ENCODE measurements at regions not wholly inside any gene's neighbourhood (a gene's known extent, or its start where the extent isn't known, plus 50 kb on each side); places are given as distances from the start of the nearest gene placed in this dataset.

DNA sequence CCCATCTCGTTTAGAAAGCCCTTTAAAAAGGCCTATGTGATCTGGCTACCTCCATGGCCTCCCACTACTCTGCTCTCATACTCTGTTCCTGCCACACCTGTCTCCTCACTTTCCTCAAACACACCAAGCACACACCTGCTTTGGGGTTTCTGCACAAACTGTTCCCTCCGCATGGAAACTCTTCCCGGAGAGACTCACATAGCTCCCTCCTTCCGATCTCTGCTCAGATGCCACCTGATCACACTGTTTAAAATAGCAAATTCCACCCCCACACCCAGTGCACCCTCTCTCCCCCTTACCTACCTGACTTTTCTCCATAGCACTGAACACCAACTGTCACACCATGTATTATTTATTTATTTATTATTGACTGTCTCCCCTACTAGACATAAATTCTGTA is 84.0 kb upstream of the NR4A3 start (continued):
- TF ChIP-seq, protein P1, sequence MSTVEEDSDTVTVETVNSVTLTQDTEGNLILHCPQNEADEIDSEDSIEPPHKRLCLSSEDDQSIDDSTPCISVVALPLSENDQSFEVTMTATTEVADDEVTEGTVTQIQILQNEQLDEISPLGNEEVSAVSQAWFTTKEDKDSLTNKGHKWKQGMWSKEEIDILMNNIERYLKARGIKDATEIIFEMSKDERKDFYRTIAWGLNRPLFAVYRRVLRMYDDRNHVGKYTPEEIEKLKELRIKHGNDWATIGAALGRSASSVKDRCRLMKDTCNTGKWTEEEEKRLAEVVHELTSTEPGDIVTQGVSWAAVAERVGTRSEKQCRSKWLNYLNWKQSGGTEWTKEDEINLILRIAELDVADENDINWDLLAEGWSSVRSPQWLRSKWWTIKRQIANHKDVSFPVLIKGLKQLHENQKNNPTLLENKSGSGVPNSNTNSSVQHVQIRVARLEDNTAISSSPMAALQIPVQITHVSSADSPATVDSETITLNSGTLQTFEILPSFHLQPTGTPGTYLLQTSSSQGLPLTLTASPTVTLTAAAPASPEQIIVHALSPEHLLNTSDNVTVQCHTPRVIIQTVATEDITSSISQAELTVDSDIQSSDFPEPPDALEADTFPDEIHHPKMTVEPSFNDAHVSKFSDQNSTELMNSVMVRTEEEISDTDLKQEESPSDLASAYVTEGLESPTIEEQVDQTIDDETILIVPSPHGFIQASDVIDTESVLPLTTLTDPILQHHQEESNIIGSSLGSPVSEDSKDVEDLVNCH (CRISPR knock-in tag; IDR thresholded peaks at IDR 0.05) = no peak
- TF ChIP-seq, protein P2, sequence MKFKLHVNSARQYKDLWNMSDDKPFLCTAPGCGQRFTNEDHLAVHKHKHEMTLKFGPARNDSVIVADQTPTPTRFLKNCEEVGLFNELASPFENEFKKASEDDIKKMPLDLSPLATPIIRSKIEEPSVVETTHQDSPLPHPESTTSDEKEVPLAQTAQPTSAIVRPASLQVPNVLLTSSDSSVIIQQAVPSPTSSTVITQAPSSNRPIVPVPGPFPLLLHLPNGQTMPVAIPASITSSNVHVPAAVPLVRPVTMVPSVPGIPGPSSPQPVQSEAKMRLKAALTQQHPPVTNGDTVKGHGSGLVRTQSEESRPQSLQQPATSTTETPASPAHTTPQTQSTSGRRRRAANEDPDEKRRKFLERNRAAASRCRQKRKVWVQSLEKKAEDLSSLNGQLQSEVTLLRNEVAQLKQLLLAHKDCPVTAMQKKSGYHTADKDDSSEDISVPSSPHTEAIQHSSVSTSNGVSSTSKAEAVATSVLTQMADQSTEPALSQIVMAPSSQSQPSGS (CRISPR knock-in tag; IDR thresholded peaks at IDR 0.05) = no peak

DNA sequence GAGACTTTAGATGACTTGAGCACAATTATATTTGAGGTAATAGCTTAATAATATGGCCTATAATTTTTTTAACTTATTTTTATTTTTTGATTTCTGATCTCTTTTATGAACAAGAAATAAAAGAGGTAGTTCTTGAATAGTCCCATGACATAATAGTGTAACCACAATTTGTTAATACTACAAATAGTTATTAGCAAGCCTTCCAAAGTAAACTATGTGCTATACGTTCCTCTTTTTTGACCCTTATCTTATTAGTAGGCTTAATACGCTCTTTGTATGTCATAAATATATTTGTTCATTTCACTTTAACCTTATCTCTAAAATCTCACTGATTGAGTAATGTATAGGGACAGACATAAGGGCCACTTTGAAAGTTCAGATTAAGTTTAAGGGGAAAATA is 78.7 kb upstream of the NR4A3 start:
- FAIRE-seq = no peak
- no peaks in the 10 kb centered on the region for H4K20me1 ChIP-seq (ENCODE audit: insufficient read depth, low read length)

More for the DNA sequence above, 78.7 kb upstream of the NR4A3 start:
- DNase-seq (ENCODE audit: low spot score) = no peak
- Histone ChIP-seq H3K4me3 (replicated peaks in 1 of 3; ENCODE audit: insufficient read depth in 1 of 3, low read depth in 2 of 3, low read length in 3 of 3) (no peak overlapping the region), H3K27ac (ENCODE audit: extremely low read length, insufficient read depth, low read length) (no peak overlapping the region), H3K27me3 (ENCODE audit: control insufficient read depth in 1 of 2, insufficient read depth in 2 of 2, low read length in 2 of 2) (0 out of 5 replicates have a peak, but pooled peaks cover 0 to 3% of the 10 kb centered on the region in 2 experiments), H3K9ac (ENCODE audit: insufficient read depth, low read depth, low read length) (no peak overlapping the region), H3K9me3 (ENCODE audit: low read length) (no peaks in the 10 kb centered on the region), H3K79me2 (ENCODE audit: insufficient read depth, low read length) (no peaks in the 10 kb centered on the region), H3K4me1 (ENCODE audit: insufficient read depth, low read length) (no peaks in the 10 kb centered on the region), H3K4me2 (ENCODE audit: low read depth, low read length) (no peak overlapping the region), H2AFZ (ENCODE audit: low read length) (no peak overlapping the region), H3K36me3 (replicated peaks in 1 of 2; ENCODE audit: control insufficient read depth in 1 of 2, insufficient read depth in 2 of 2, low read length in 2 of 2) (no peaks in the 10 kb centered on the region)
- intact Hi-C loops (cut with micrococcal nuclease; ENCODE audit: unreplicated experiment) = no loop called here
- no peak for ATAC-seq
- ChIA-PET POLR2A (no interaction called here), CTCF (ENCODE audit: low intra/inter-chr PET ratio, low total read pairs) (no interaction called here)
- WGBS (ENCODE audit: low lambda C conversion rate) = 21% methylated on average over 2 of the region's 2 CpGs
- in situ Hi-C loops (cut with HindIII; ENCODE audit: extremely low pct_ligation_motif_present, low pct_unique_long_range_greater_than_20kb) = no loop called here
- BruUV-seq (replicated peaks) = no TSS peak
- TF ChIP-seq RBM22 (optimal IDR thresholded peaks at IDR 0.05; ENCODE audit: low read length) = no peak
- TF ChIP-seq, protein P3, sequence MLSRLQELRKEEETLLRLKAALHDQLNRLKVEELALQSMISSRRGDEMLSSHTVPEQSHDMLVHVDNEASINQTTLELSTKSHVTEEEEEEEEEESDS (CRISPR knock-in tag; IDR thresholded peaks at IDR 0.05; ENCODE audit: borderline replicate concordance) = no peak
- TF ChIP-seq GZF1 (CRISPR knock-in tag; IDR thresholded peaks at IDR 0.05) = no peak
- no peak for TF ChIP-seq ZSCAN30 (CRISPR knock-in tag; IDR thresholded peaks at IDR 0.05)
- TF ChIP-seq, protein P4, sequence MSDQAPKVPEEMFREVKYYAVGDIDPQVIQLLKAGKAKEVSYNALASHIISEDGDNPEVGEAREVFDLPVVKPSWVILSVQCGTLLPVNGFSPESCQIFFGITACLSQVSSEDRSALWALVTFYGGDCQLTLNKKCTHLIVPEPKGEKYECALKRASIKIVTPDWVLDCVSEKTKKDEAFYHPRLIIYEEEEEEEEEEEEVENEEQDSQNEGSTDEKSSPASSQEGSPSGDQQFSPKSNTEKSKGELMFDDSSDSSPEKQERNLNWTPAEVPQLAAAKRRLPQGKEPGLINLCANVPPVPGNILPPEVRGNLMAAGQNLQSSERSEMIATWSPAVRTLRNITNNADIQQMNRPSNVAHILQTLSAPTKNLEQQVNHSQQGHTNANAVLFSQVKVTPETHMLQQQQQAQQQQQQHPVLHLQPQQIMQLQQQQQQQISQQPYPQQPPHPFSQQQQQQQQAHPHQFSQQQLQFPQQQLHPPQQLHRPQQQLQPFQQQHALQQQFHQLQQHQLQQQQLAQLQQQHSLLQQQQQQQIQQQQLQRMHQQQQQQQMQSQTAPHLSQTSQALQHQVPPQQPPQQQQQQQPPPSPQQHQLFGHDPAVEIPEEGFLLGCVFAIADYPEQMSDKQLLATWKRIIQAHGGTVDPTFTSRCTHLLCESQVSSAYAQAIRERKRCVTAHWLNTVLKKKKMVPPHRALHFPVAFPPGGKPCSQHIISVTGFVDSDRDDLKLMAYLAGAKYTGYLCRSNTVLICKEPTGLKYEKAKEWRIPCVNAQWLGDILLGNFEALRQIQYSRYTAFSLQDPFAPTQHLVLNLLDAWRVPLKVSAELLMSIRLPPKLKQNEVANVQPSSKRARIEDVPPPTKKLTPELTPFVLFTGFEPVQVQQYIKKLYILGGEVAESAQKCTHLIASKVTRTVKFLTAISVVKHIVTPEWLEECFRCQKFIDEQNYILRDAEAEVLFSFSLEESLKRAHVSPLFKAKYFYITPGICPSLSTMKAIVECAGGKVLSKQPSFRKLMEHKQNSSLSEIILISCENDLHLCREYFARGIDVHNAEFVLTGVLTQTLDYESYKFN (CRISPR knock-in tag; conservative IDR thresholded peaks at IDR 0.05) = no peak
- TF ChIP-seq, protein P5, sequence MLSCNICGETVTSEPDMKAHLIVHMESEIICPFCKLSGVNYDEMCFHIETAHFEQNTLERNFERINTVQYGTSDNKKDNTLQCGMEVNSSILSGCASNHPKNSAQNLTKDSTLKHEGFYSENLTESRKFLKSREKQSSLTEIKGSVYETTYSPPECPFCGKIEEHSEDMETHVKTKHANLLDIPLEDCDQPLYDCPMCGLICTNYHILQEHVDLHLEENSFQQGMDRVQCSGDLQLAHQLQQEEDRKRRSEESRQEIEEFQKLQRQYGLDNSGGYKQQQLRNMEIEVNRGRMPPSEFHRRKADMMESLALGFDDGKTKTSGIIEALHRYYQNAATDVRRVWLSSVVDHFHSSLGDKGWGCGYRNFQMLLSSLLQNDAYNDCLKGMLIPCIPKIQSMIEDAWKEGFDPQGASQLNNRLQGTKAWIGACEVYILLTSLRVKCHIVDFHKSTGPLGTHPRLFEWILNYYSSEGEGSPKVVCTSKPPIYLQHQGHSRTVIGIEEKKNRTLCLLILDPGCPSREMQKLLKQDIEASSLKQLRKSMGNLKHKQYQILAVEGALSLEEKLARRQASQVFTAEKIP (CRISPR knock-in tag; IDR thresholded peaks at IDR 0.05; ENCODE audit: borderline replicate concordance) = no peak
